SK-N-SH (cell line): ENCODE measurements at regions not wholly inside any gene's neighbourhood (a gene's known extent, or its start where the extent isn't known, plus 50 kb on each side); places are given as distances from the start of the nearest gene placed in this dataset.

Experiments used
- CTCF ChIA-PET: fragments of 300-600, 350-600 bp; formaldehyde crosslinking; extraction: SDS; loops from one replicate; lab custom pipeline; 2021; lab: Yijun Ruan, JAX
- POLR2A ChIA-PET: fragments of 350-600 bp; sonication (Branson Sonifier 250); formaldehyde crosslinking; extraction: SDS; loops from one replicate; lab custom pipeline; 2020; ENCODE audit warnings: antibody characterized with exemption, inconsistent platforms; lab: Yijun Ruan, JAX
- DNase-seq: peaks from one replicate; pipeline ENCODE4 v3.0.0; 2012
- H2AFZ ChIP-seq: fragments of 200-600 bp; sonication (generic); 2 replicates; pipeline ENCODE4 v1.8.1; 2016; ENCODE audit warnings: antibody characterized with exemption, mild to moderate bottlenecking, low read depth
- H3F3A ChIP-seq: fragments of 200-600 bp; sonication (generic); replicated peaks from 2 replicates; pipeline ENCODE3; 2016; ENCODE audit warnings: antibody characterized with exemption, mild to moderate bottlenecking; ENCODE audit not compliant: insufficient read depth
- H3K27ac ChIP-seq, 2 experiments: fragments of 200-500 bp in 1 of 2; fragments of 200-600 bp in 1 of 2; sonication (Bioruptor generic) in 1 of 2; sonication (generic), shearing (Covaris generic) in 1 of 2; 2 replicates each; pipeline versions ENCODE4 v1.5.1 to v1.6.1; 2014 to 2016; ENCODE audit warnings: low read depth in 2 of 2, inconsistent platforms in 1 of 2, low read length in 1 of 2, mild to moderate bottlenecking in 1 of 2, mixed read lengths in 1 of 2
- H3K27me3 ChIP-seq: fragments of 200-600 bp; sonication (generic), shearing (Covaris generic); 2 replicates; pipeline ENCODE4 v1.6.1; 2016; ENCODE audit warnings: mixed run types; ENCODE audit not compliant: insufficient read depth
- H3K36me3 ChIP-seq, 2 experiments: fragments of 200-500 bp in 1 of 2; fragments of 200-600 bp in 1 of 2; sonication (Bioruptor generic) in 1 of 2; sonication (generic) in 1 of 2; replicated peaks in 1 of 2; 2 replicates each; pipeline versions ENCODE3 to v1.5.1; 2014 to 2016; ENCODE audit warnings: low read length in 1 of 2, mild to moderate bottlenecking in 1 of 2; ENCODE audit not compliant: insufficient read depth in 2 of 2, control insufficient read depth in 1 of 2
- H3K4me1 ChIP-seq, 2 experiments: fragments of 200-500 bp in 1 of 2; fragments of 200-600 bp in 1 of 2; sonication (Bioruptor generic) in 1 of 2; sonication (generic), shearing (Covaris generic) in 1 of 2; 2 replicates each; pipeline versions ENCODE4 v1.5.1 to v1.6.1; 2014 to 2016; ENCODE audit warnings: low read depth in 1 of 2, low read length in 1 of 2, mixed run types in 1 of 2; ENCODE audit not compliant: insufficient read depth in 2 of 2, control insufficient read depth in 1 of 2
- H3K4me2 ChIP-seq: fragments of 200-600 bp; sonication (generic), shearing (Covaris generic); 2 replicates; pipeline ENCODE4 v1.6.1; 2017; ENCODE audit warnings: mixed run types
- H3K4me3 ChIP-seq, 2 experiments: fragments of 200-500 bp in 1 of 2; fragments of 200-600 bp in 1 of 2; sonication (Bioruptor generic) in 1 of 2; sonication (generic), shearing (Covaris generic) in 1 of 2; 2 replicates each; pipeline versions ENCODE4 v1.5.1 to v1.8.1; 2014 to 2016; ENCODE audit warnings: low read depth in 2 of 2, inconsistent platforms in 1 of 2, low read length in 1 of 2, mild to moderate bottlenecking in 1 of 2, mixed read lengths in 1 of 2, moderate library complexity in 1 of 2
- H3K79me2 ChIP-seq: fragments of 200-600 bp; sonication (generic); 2 replicates; pipeline ENCODE4 v1.8.1; 2017; ENCODE audit warnings: mild to moderate bottlenecking; ENCODE audit not compliant: insufficient read depth
- H3K9ac ChIP-seq: fragments of 200-600 bp; sonication (generic); 2 replicates; pipeline ENCODE4 v1.6.1; 2017; ENCODE audit warnings: mixed run types
- H3K9me2 ChIP-seq: fragments of 200-600 bp; sonication (generic); 2 replicates; pipeline ENCODE4 v1.6.1; 2017; ENCODE audit warnings: mixed run types
- H3K9me3 ChIP-seq: fragments of 200-600 bp; sonication (generic); 2 replicates; pipeline ENCODE4 v1.6.1; 2017; ENCODE audit warnings: mixed run types, mild to moderate bottlenecking, moderate library complexity
- H4K20me1 ChIP-seq: fragments of 200-600 bp; sonication (generic); 2 replicates; pipeline ENCODE4 v1.6.1; 2017; ENCODE audit warnings: mild to moderate bottlenecking, mixed run types; ENCODE audit not compliant: insufficient read depth
- CHD2 ChIP-seq: fragments of 150-350 bp; IDR thresholded peaks from 2 replicates; pipeline ENCODE4 v1.6.1; 2018; ENCODE audit warnings: low read length; ENCODE audit not compliant: partially characterized antibody
- EP300 ChIP-seq, 2 experiments: IDR thresholded peaks; 2 replicates each; pipeline versions ENCODE4 v1.4.0 to v1.6.1; 2012; ENCODE audit warnings: borderline replicate concordance in 1 of 2, low read depth in 1 of 2, low read length in 1 of 2
- FOSL2 ChIP-seq: IDR thresholded peaks from 2 replicates; pipeline ENCODE4 v1.4.0; 2012; ENCODE audit warnings: low read depth, mild to moderate bottlenecking, moderate library complexity, borderline replicate concordance
- GABPA ChIP-seq: IDR thresholded peaks from 2 replicates; pipeline ENCODE4 v1.4.0; 2012; ENCODE audit warnings: low read depth, mild to moderate bottlenecking
- GATA2 ChIP-seq: sonication (generic); formaldehyde crosslinking; IDR thresholded peaks from 2 replicates; pipeline ENCODE4 v1.5.0; 2020; ENCODE audit warnings: mild to moderate bottlenecking, missing genetic modification reagents
- MXI1 ChIP-seq: IDR thresholded peaks from 2 replicates; pipeline ENCODE4 v1.6.1; 2012; ENCODE audit warnings: mild to moderate bottlenecking, low read depth, low read length, improper control_type of control experiment
- NFIC ChIP-seq: IDR thresholded peaks from 2 replicates; pipeline ENCODE4 v1.4.0; 2012; ENCODE audit warnings: borderline replicate concordance
- PBX3 ChIP-seq: IDR thresholded peaks from 2 replicates; pipeline ENCODE4; 2012
- POLR2AphosphoS5 ChIP-seq: IDR thresholded peaks from 2 replicates; pipeline ENCODE4 v1.6.1; 2012; ENCODE audit warnings: low read depth, low read length
- REST ChIP-seq: IDR thresholded peaks from 2 replicates; pipeline ENCODE4 v1.6.1; 2012; ENCODE audit warnings: mild to moderate bottlenecking, low read depth, low read length, moderate library complexity
- RFX5 ChIP-seq: IDR thresholded peaks from 2 replicates; pipeline ENCODE4 v1.6.1; 2012; ENCODE audit warnings: mild to moderate bottlenecking, improper control_type of control experiment, low read length
- SIN3A ChIP-seq: IDR thresholded peaks from 2 replicates; pipeline ENCODE4 v1.6.1; 2012; ENCODE audit warnings: low read depth, mild to moderate bottlenecking, low read length, moderate library complexity, borderline replicate concordance
- TAF1 ChIP-seq: IDR thresholded peaks from 2 replicates; pipeline ENCODE4 v1.6.1; 2012; ENCODE audit warnings: low read depth, mild to moderate bottlenecking, low read length, moderate library complexity, borderline replicate concordance
- TEAD4 ChIP-seq: IDR thresholded peaks from 2 replicates; pipeline ENCODE4 v1.4.0; 2012; ENCODE audit warnings: mild to moderate bottlenecking, borderline replicate concordance; ENCODE audit not compliant: insufficient read depth
- ZBTB33 ChIP-seq: IDR thresholded peaks from 2 replicates; pipeline ENCODE4 v1.4.0; 2012; ENCODE audit warnings: low read depth, borderline replicate concordance
- WGBS: methylation state at CpG from one replicate; pipeline ENCODE4 v1.1.6; 2017; ENCODE audit warnings: low lambda C conversion rate; 5-methylcytosine and 5-hydroxymethylcytosine counted together
- TF ChIP-seq, protein P1 (sequence below): fragments of 150-350 bp; IDR thresholded peaks from 2 replicates; pipeline ENCODE4 v1.6.1; 2016; ENCODE audit warnings: mild to moderate bottlenecking, low read depth, low read length
- TF ChIP-seq, protein P2 (sequence below): fragments of 150-350 bp; IDR thresholded peaks from 2 replicates; pipeline ENCODE4 v1.6.1; 2017; ENCODE audit warnings: antibody characterized with exemption, low read length, low read depth, borderline replicate concordance
- TF ChIP-seq, protein P3 (sequence below): fragments of 200-600 bp; sonication (generic); IDR thresholded peaks from 2 replicates; pipeline ENCODE4 v1.6.1; 2017; ENCODE audit warnings: antibody characterized with exemption, mild to moderate bottlenecking, moderate library complexity

- 19% methylated on average over 6 of the region's 6 CpGs for WGBS
- Histone ChIP-seq H3K9me2 (no peaks in the 10 kb centered on the region), H3K4me1 (no peaks in the 10 kb centered on the region; a peak in 1 of 4 replicates), H3K4me2 (no peak overlapping the region), H2AFZ (no peak overlapping the region), H3K79me2 (no peaks in the 10 kb centered on the region), H3K9me3 (no peaks in the 10 kb centered on the region), H3K27ac (no peak overlapping the region), H4K20me1 (no peaks in the 10 kb centered on the region), H3K4me3 (no peak overlapping the region), H3F3A (no peaks in the 10 kb centered on the region), H3K9ac (no peak overlapping the region), H3K27me3 (peaks cover 18% of the 10 kb centered on the region; the same call in 1 of the 2 replicates), H3K36me3 (no peaks in the 10 kb centered on the region)
- ChIA-PET CTCF (interaction anchor here (1.6 to 2.9 kb wide), 2 partner anchors 50 to 78 kb away, joined by 4 to 8 read pairs; no protein-coding TSS in a partner anchor), POLR2A (no interaction called here)
- TF ChIP-seq REST (no peak), SIN3A (no peak), TAF1 (no peak), GABPA (no peak), FOSL2 (no peak), GATA2 (CRISPR knock-in tag) (no peak), PBX3 (no peak), MXI1 (no peak), POLR2AphosphoS5 (no peak), NFIC (no peak), ZBTB33 (no peak), TEAD4 (no peak), EP300 (IDR thresholded peaks at IDR 0.05; ENCODE audit: borderline replicate concordance in 1 of 2, low read depth in 1 of 2, low read length in 1 of 2) (no peak), RFX5 (no peak), CHD2 (no peak)
- TF ChIP-seq, protein P1, sequence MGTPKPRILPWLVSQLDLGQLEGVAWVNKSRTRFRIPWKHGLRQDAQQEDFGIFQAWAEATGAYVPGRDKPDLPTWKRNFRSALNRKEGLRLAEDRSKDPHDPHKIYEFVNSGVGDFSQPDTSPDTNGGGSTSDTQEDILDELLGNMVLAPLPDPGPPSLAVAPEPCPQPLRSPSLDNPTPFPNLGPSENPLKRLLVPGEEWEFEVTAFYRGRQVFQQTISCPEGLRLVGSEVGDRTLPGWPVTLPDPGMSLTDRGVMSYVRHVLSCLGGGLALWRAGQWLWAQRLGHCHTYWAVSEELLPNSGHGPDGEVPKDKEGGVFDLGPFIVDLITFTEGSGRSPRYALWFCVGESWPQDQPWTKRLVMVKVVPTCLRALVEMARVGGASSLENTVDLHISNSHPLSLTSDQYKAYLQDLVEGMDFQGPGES = no peak
- TF ChIP-seq, protein P2, sequence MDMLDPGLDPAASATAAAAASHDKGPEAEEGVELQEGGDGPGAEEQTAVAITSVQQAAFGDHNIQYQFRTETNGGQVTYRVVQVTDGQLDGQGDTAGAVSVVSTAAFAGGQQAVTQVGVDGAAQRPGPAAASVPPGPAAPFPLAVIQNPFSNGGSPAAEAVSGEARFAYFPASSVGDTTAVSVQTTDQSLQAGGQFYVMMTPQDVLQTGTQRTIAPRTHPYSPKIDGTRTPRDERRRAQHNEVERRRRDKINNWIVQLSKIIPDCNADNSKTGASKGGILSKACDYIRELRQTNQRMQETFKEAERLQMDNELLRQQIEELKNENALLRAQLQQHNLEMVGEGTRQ = no peak
- TF ChIP-seq, protein P3, sequence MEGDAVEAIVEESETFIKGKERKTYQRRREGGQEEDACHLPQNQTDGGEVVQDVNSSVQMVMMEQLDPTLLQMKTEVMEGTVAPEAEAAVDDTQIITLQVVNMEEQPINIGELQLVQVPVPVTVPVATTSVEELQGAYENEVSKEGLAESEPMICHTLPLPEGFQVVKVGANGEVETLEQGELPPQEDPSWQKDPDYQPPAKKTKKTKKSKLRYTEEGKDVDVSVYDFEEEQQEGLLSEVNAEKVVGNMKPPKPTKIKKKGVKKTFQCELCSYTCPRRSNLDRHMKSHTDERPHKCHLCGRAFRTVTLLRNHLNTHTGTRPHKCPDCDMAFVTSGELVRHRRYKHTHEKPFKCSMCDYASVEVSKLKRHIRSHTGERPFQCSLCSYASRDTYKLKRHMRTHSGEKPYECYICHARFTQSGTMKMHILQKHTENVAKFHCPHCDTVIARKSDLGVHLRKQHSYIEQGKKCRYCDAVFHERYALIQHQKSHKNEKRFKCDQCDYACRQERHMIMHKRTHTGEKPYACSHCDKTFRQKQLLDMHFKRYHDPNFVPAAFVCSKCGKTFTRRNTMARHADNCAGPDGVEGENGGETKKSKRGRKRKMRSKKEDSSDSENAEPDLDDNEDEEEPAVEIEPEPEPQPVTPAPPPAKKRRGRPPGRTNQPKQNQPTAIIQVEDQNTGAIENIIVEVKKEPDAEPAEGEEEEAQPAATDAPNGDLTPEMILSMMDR = no peak
- no peak for DNase-seq
These were observed 51.4 kb upstream of the IGF1R start for GRCh38 chr15:98596885-98597392.
